ENCODE measurements at regions not wholly inside any gene's neighbourhood (a gene's known extent, or its start where the extent isn't known, plus 50 kb on each side); places are given as distances from the start of the nearest gene placed in this dataset.
A peak's percentile ranks its signal among the peaks of the same experiment; 100 is the strongest.
"Not testable (repeated sequence)": the region's sequence is repeated elsewhere in the genome, so short reads cannot be mapped to it uniquely, and the experiment has no call there.

- no peak for DNase-seq
Measured at GRCh38 chr12:67091204-67091603, 178.0 kb upstream of the CAND1 start.

GRCh38 chr12:67091678-67092077 is 177.5 kb upstream of the CAND1 start:
- no peak for DNase-seq

GRCh38 chr12:67092934-67093333 is 176.2 kb upstream of the CAND1 start:
- not testable (repeated sequence) for DNase-seq

- no peak for DNase-seq
Measured at GRCh38 chr12:67096533-67097318, 172.4 kb upstream of the CAND1 start.

GRCh38 chr12:67099858-67100257 is 169.3 kb upstream of the CAND1 start:
- DNase-seq: no peak

GRCh38 chr12:67103521-67103920 is 165.6 kb upstream of the CAND1 start:
- no peak for DNase-seq

- no peak for DNase-seq
Measured at GRCh38 chr12:67107235-67107634, 161.9 kb upstream of the CAND1 start.

- no peak for DNase-seq
Measured at GRCh38 chr12:67107751-67108269, 161.3 kb upstream of the CAND1 start.

- not testable (repeated sequence) for DNase-seq
Measured at GRCh38 chr12:67110345-67110744, 158.8 kb upstream of the CAND1 start.

- no peak for DNase-seq
Measured at GRCh38 chr12:67111182-67111581, 158.0 kb upstream of the CAND1 start.

GRCh38 chr12:67112586-67112985 is 156.6 kb upstream of the CAND1 start:
- no peak for DNase-seq

- no peak for DNase-seq
Measured at GRCh38 chr12:67116134-67116533, 153.0 kb upstream of the CAND1 start.

- DNase-seq: no peak
Measured at GRCh38 chr12:67122584-67122983, 146.6 kb upstream of the CAND1 start.

GRCh38 chr12:67137256-67137655 is 131.9 kb upstream of the CAND1 start:
- no peak for DNase-seq

GRCh38 chr12:67141296-67142018 is 127.7 kb upstream of the CAND1 start:
- no peak for DNase-seq

- DNase-seq: no peak
Measured at GRCh38 chr12:67145692-67146091, 123.5 kb upstream of the CAND1 start.

GRCh38 chr12:67147030-67147429 is 122.1 kb upstream of the CAND1 start:
- DNase-seq: no peak

- no peak for DNase-seq
Measured at GRCh38 chr12:67147447-67147846, 121.7 kb upstream of the CAND1 start.

- DNase-seq: no peak
Measured at GRCh38 chr12:67148265-67148664, 120.9 kb upstream of the CAND1 start.

GRCh38 chr12:67151886-67152285 is 117.3 kb upstream of the CAND1 start:
- DNase-seq: no peak

- DNase-seq: no peak
Measured at GRCh38 chr12:67152451-67152850, 116.7 kb upstream of the CAND1 start.

GRCh38 chr12:67154901-67155300 is 114.3 kb upstream of the CAND1 start:
- no peak for DNase-seq

GRCh38 chr12:67155863-67156262 is 113.3 kb upstream of the CAND1 start:
- DNase-seq: no peak

GRCh38 chr12:67161322-67161918 is 107.7 kb upstream of the CAND1 start:
- DNase-seq: peak; percentile 15

Measured in stimulated activated naive CD4-positive, alpha-beta T cell treated with Interleukin-2 at 50 U/mL for 16 hours (primary cell).